GM10266 (cell line): ENCODE measurements at regions not wholly inside any gene's neighbourhood (a gene's known extent, or its start where the extent isn't known, plus 50 kb on each side); places are given as distances from the start of the nearest gene placed in this dataset.
"Not testable (repeated sequence)": the region's sequence is repeated elsewhere in the genome, so short reads cannot be mapped to it uniquely, and the experiment has no call there.

Experiments
- DNase-seq: peaks from one replicate; pipeline ENCODE4 v3.0.0; 2012; ENCODE audit errors: extremely low spot score
- TF ChIP-seq, protein P1 (sequence below): IDR thresholded peaks from 2 replicates; pipeline ENCODE4 v1.5.1; 2012; ENCODE audit warnings: mild to moderate bottlenecking, low read depth; ENCODE audit not compliant: control insufficient read depth, insufficient read depth; ENCODE audit errors: missing control alignments

DNA sequence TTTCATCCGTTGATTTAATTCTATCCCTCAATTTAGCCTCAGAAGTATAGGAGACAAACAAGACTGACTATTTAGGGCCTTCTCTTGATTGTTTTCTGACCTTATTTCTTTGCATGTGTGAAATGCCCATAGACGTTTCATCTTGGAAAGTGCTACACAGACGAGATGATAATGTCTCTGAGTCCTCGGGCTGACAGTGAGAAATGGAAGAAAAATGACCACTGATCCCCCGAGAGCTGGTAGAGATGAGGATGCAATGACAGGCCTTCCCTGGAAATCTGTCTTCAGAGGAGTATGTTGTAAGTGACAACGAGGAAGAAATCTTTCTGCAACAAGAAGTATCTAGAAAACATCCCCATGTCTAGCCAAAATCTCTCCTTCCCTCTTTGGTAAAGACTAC is 522.9 kb downstream of the HAPSTR1 start:
- no peak for DNase-seq

DNA sequence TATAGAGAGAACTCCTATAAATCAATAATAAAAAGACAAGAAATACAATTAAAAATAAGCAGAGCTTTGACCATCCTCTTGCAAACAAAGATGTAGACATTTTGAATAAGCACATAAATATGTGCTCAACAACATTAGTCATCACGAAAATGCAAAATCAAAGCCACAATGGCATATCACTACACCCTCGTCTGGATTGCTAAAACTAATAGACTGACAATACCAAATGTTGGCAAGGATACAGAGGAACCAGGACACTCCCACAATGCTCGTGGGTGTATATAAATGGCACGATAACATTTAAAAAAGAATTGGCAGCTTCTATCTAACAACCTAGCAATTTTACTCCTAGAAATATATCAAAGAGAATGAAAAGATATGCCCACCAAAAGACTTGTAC is 530.8 kb downstream of the HAPSTR1 start:
- no peak for DNase-seq
- TF ChIP-seq, protein P1, sequence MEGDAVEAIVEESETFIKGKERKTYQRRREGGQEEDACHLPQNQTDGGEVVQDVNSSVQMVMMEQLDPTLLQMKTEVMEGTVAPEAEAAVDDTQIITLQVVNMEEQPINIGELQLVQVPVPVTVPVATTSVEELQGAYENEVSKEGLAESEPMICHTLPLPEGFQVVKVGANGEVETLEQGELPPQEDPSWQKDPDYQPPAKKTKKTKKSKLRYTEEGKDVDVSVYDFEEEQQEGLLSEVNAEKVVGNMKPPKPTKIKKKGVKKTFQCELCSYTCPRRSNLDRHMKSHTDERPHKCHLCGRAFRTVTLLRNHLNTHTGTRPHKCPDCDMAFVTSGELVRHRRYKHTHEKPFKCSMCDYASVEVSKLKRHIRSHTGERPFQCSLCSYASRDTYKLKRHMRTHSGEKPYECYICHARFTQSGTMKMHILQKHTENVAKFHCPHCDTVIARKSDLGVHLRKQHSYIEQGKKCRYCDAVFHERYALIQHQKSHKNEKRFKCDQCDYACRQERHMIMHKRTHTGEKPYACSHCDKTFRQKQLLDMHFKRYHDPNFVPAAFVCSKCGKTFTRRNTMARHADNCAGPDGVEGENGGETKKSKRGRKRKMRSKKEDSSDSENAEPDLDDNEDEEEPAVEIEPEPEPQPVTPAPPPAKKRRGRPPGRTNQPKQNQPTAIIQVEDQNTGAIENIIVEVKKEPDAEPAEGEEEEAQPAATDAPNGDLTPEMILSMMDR = no peak

More for the DNA sequence above, 522.9 kb downstream of the HAPSTR1 start:
- TF ChIP-seq, protein P1 = no peak

DNA sequence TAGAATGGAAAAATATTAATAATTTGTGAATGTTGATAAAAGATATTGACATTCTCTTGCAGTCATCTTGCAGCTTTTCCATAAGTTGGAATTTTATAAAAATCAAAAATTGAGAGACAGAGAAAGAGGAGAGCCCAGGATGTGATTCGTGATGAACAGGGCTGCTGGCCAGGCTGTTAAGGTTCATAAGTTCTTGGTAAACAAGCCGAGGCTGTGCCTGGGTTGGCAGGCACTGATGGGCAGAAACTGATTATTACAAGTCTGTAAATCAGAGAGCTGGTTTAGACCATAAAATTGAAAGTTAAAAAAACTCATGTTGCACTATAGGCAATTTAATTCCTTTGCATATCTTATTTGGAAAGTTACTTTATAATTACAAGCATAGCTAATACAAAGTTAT is 533.7 kb downstream of the HAPSTR1 start:
- TF ChIP-seq, protein P1 = no peak

DNA sequence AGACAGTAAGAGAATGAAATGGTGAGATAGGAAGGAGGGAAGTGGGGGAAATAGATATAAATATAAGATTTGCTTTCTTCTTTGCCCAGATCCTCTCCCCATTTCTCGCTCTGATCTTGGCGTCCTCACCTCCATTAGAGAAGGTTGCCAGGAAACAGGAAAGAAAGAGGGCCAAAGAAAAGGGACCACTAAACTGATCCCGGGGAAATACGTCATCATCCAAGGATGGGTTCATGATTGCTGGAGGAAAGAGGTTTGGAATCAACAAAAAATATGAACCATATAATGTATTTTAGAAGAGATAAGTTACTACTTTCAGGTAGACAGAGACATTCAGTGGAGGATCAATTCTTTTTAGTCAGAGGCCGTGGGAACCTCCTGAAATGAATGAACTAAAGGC is 536.0 kb downstream of the HAPSTR1 start:
- DNase-seq = no peak
- TF ChIP-seq, protein P1 = no peak

More for the DNA sequence above, 533.7 kb downstream of the HAPSTR1 start:
- DNase-seq = no peak

DNA sequence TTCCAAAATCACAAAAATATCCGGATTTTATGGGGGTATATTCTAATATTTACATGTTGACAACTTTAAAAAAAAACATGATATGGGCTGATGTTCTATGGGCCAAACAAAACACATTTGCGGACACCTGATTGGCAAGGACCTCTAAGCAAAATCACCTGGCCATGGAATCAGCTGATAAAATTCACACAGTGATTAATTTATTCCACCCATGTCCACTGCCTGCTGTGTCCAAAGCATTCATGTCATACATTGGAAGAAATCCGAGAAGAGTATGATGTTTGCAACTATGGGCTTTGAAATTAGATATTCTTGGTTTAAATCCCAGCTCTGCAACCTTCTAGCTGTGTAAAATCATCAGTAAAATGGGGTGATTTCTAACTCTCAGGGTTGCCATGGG is 538.7 kb downstream of the HAPSTR1 start:
- TF ChIP-seq, protein P1 = no peak
- DNase-seq = no peak

DNA sequence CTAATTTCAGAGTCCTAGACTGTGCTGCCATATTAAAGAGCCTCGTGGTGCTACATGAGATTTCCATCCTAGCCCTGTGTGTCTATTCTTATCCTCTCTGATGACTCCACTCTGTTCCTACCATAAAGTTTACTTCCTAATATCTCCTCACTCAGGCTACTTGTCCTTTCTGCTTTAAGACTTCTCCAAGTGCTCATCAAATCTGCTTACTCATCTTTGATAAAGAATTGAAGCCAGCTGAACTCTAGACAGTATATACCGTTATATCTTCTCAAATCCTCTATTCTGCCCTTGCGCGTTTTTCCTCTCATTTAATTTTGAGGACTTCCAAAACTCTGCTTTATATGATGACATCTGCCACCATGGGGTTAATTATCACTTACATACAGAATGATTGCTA is 539.5 kb downstream of the HAPSTR1 start:
- TF ChIP-seq, protein P1 = no peak
- DNase-seq = no peak

DNA sequence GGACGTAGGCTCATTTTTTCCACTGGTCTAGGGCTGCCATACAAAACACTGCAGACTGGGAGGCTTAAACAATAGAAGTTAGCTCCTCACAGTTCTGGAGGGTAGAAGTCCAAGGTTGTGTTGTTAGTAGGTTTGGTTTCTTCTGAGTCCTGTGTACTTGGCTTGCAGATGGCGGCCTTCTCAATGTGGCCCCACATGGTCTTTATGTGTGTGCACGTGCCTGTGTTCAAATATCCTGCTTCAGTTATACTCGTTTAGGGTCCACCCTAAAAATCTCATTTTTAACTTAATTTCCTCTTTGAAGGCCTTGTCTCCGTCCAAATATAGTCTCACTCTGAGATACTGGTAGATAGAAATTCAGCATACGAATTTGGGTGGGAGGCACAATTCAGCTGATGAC is 542.4 kb downstream of the HAPSTR1 start:
- TF ChIP-seq, protein P1 = no peak
- no peak for DNase-seq

DNA sequence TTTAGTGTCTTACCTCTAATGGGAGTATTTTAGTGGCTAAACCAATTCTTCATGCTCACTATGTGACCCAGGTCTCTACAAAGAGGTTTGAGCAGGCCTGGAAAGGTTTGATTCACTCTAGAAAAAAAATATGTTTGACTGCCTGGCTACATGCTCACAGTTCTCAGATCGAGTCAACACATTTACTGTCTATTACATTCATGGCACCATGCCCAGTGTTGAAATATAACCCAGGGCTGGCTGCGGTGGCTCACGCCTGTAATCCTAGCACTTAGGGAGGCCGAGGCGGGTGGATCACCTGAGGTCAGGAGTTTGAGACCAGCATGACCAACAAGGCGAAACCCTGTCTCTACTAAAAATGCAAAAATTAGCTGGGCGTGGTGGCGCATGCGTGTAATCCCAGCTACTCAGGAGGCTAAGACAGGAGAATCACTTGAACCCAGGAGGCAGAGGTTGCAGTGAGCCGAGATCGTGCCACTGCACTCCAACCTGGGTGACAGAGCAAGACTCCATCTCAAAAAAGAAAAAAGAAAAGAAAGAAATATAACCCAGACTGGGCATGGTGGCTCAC is 543.8 kb downstream of the HAPSTR1 start:
- DNase-seq = not testable (repeated sequence)
